GM13977 (cell line): ENCODE measurements at regions not wholly inside any gene's neighbourhood (a gene's known extent, or its start where the extent isn't known, plus 50 kb on each side); places are given as distances from the start of the nearest gene placed in this dataset.

Experiments
- DNase-seq: peaks from one replicate; pipeline ENCODE4 v3.0.0; 2012; ENCODE audit warnings: low spot score
- CTCF ChIP-seq: IDR thresholded peaks from 2 replicates; pipeline ENCODE4 v1.5.1; 2012; ENCODE audit warnings: mild to moderate bottlenecking, control low read depth; ENCODE audit not compliant: insufficient read depth; ENCODE audit errors: extremely low read depth, missing control alignments
- in situ Hi-C: fragments of 300-500 bp; cut with MboI; formaldehyde crosslinking; loops from one replicate; pipeline ENCODE4 v1.12.0; 2022; ENCODE audit warnings: low sequenced_read_pairs, low pct_unique_long_range_greater_than_20kb, mixed read lengths, inconsistent platforms; ENCODE audit not compliant: unreplicated experiment

- in situ Hi-C loops: loop anchor here (25.0 kb wide), 2 partner anchors 95 to 345 kb away; no protein-coding TSS in a partner anchor
- DNase-seq: no peak
- TF ChIP-seq CTCF: no peak
Observed at GRCh38 chr1:234742622-234743021, 132.6 kb upstream of the IRF2BP2 start.

GRCh38 chr1:234737967-234738314 lies 128.0 kb upstream of the IRF2BP2 start:
- in situ Hi-C loops: loop anchor here (25.0 kb wide), 2 partner anchors 99 to 349 kb away; no protein-coding TSS in a partner anchor
- no peak for DNase-seq

GRCh38 chr1:234735916-234736315 lies 125.9 kb upstream of the IRF2BP2 start:
- no peak for TF ChIP-seq CTCF
- no peak for DNase-seq
- in situ Hi-C loops: loop anchor here (25.0 kb wide), 2 partner anchors 101 to 351 kb away; no protein-coding TSS in a partner anchor

More at GRCh38 chr1:234737967-234738314, 128.0 kb upstream of the IRF2BP2 start:
- no peak for TF ChIP-seq CTCF

GRCh38 chr1:234735476-234735875 lies 125.5 kb upstream of the IRF2BP2 start:
- DNase-seq: no peak
- in situ Hi-C loops: loop anchor here (25.0 kb wide), 2 partner anchors 102 to 352 kb away; no protein-coding TSS in a partner anchor
- TF ChIP-seq CTCF: no peak

GRCh38 chr1:234734869-234735268 lies 124.9 kb upstream of the IRF2BP2 start:
- in situ Hi-C loops: loop anchor here (25.0 kb wide), 2 partner anchors 102 to 352 kb away; no protein-coding TSS in a partner anchor
- no peak for TF ChIP-seq CTCF
- no peak for DNase-seq

GRCh38 chr1:234734412-234734835 lies 124.4 kb upstream of the IRF2BP2 start:
- no peak for DNase-seq
- no peak for TF ChIP-seq CTCF
- in situ Hi-C loops: loop anchor here (25.0 kb wide), 2 partner anchors 103 to 353 kb away; no protein-coding TSS in a partner anchor
